ENCODE measurements at regions not wholly inside any gene's neighbourhood (a gene's known extent, or its start where the extent isn't known, plus 50 kb on each side); places are given as distances from the start of the nearest gene placed in this dataset.

GRCh38 chr18:6624271-6624660 is 105.2 kb upstream of the ARHGAP28 start:
- TF ChIP-seq SUZ12 (IDR thresholded peaks at IDR 0.05; ENCODE audit: extremely low read depth, insufficient read depth, insufficient read length): no peak
- TF ChIP-seq ZNF274 (IDR thresholded peaks at IDR 0.05; ENCODE audit: low read depth, low read length): no peak
- no peak for TF ChIP-seq YY1 (IDR thresholded peaks at IDR 0.05; ENCODE audit: insufficient read depth, insufficient read length)

All from NT2/D1 (cell line).